BE2C (cell line): ENCODE measurements at regions not wholly inside any gene's neighbourhood (a gene's known extent, or its start where the extent isn't known, plus 50 kb on each side); places are given as distances from the start of the nearest gene placed in this dataset.
"Not testable (repeated sequence)": the region's sequence is repeated elsewhere in the genome, so short reads cannot be mapped to it uniquely, and the experiment has no call there.

Source experiments
- DNase-seq: peaks from one replicate; pipeline ENCODE4 v3.0.0-alpha.2; 2020
- H3K27me3 ChIP-seq: fragments of 250-450 bp; sonication (Bioruptor Pico); 2 replicates; pipeline ENCODE4 v1.5.1; 2020; ENCODE audit warnings: mild to moderate bottlenecking
- H3K36me3 ChIP-seq: fragments of 250-450 bp; sonication (Bioruptor Pico); 2 replicates; pipeline ENCODE4 v1.5.1; 2020; ENCODE audit warnings: mild to moderate bottlenecking
- H3K4me1 ChIP-seq: fragments of 250-450 bp; sonication (Bioruptor Pico); 2 replicates; pipeline ENCODE4 v1.5.1; 2020
- H3K4me3 ChIP-seq: 2 replicates; pipeline ENCODE4 v1.5.1; 2011; ENCODE audit warnings: low read depth, low read length
- H3K9me3 ChIP-seq: fragments of 250-450 bp; sonication (Bioruptor Pico); 2 replicates; pipeline ENCODE4 v1.5.1; 2020
- TF ChIP-seq, protein P1 (sequence below): IDR thresholded peaks from 2 replicates; pipeline ENCODE4 v1.5.1; 2012; ENCODE audit warnings: mild to moderate bottlenecking, low read depth, low read length

- no peaks in the 10 kb centered on the region for H3K27me3 ChIP-seq
- no peaks in the 10 kb centered on the region for H3K36me3 ChIP-seq
- TF ChIP-seq, protein P1, sequence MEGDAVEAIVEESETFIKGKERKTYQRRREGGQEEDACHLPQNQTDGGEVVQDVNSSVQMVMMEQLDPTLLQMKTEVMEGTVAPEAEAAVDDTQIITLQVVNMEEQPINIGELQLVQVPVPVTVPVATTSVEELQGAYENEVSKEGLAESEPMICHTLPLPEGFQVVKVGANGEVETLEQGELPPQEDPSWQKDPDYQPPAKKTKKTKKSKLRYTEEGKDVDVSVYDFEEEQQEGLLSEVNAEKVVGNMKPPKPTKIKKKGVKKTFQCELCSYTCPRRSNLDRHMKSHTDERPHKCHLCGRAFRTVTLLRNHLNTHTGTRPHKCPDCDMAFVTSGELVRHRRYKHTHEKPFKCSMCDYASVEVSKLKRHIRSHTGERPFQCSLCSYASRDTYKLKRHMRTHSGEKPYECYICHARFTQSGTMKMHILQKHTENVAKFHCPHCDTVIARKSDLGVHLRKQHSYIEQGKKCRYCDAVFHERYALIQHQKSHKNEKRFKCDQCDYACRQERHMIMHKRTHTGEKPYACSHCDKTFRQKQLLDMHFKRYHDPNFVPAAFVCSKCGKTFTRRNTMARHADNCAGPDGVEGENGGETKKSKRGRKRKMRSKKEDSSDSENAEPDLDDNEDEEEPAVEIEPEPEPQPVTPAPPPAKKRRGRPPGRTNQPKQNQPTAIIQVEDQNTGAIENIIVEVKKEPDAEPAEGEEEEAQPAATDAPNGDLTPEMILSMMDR: no peak
- DNase-seq: no peak
- no peaks in the 10 kb centered on the region for H3K4me1 ChIP-seq
- H3K9me3 ChIP-seq: no peaks in the 10 kb centered on the region
- no peak overlapping the region for H3K4me3 ChIP-seq
These were observed 108.6 kb upstream of the PODXL start for GRCh38 chr7:131665021-131665420.

DNA sequence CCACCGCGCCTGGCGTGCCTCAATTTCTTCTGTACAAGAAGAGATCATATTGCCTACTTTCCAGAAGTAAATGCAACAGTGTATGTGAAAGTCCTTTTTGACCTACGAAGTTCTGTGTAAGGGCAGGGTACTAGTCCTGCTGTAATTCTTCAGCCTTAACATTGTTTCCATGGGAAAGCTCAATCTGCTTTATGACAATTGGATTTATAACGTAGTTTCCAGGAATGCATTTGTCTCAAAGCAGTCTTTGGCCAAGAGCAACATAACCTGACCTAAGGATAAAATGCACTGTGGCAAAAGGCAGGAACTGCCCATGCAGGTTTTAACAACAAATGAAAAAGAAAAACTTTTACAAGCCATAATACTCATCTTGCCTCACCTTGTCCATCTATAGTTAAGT lies 108.1 kb upstream of the PODXL start:
- TF ChIP-seq, protein P1: no peak
- Histone ChIP-seq H3K9me3 (no peaks in the 10 kb centered on the region), H3K27me3 (no peaks in the 10 kb centered on the region), H3K4me3 (no peak overlapping the region), H3K36me3 (no peaks in the 10 kb centered on the region), H3K4me1 (no peaks in the 10 kb centered on the region)
- no peak for DNase-seq

DNA sequence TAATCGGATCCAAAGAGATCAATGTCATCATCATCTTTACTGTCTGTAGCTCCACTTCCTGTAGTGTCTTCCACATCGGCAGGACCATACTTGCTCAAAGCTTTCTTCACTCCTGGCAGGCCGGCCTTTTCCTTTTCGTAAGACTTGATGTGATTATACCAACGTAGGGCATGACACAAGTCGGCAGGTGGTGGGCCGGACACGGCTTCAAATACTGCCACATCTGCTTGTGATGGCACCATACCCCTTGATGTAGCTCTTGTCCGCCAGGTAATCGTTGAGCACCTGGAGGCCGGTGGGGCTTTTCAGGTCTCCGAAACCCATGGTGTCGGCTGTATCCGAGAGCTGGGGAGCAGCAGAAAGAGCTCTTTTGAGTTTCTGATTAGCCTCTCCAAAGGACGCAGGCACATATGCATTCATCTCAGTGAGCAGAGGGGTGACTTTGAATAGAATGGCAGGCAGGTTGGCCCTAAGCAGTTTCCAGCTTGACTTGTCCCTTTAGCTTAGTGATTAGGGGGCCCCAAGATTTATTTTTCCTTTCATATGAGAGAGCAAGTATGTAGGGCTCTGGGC lies 106.0 kb upstream of the PODXL start:
- not testable (repeated sequence) for H3K27me3 ChIP-seq, DNase-seq, H3K4me3 ChIP-seq, H3K4me1 ChIP-seq, H3K36me3 ChIP-seq, H3K9me3 ChIP-seq

DNA sequence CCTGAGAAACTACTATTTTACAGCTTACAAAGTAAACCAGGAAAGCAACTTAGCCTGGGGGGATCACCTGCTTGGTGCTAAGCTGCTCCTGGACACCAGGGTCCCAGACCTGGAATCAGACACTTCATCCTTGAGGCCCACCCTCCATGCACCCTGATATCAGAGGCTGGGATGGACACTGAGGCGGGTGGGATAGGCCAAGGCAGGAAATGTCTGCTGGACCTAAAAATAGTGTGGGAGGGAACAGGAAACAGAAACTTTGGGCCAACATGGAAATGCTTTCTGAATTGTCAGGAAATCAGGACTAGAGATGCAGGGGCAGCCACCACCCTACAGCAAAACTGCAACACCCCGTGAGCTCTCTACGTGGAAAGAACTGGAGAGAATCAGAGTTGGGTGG lies 101.5 kb upstream of the PODXL start:
- no peaks in the 10 kb centered on the region for H3K36me3 ChIP-seq
- peaks cover 6% of the 10 kb centered on the region; the same call in 1 of the 2 replicates for H3K27me3 ChIP-seq
- no peak overlapping the region for H3K4me3 ChIP-seq
- no peaks in the 10 kb centered on the region for H3K9me3 ChIP-seq
- DNase-seq: no peak
- H3K4me1 ChIP-seq: no peaks in the 10 kb centered on the region
- TF ChIP-seq, protein P1: no peak

- Histone ChIP-seq H3K36me3 (no peaks in the 10 kb centered on the region), H3K4me3 (no peak overlapping the region), H3K9me3 (no peaks in the 10 kb centered on the region), H3K27me3 (peaks cover 6% of the 10 kb centered on the region; the same call in 1 of the 2 replicates), H3K4me1 (no peaks in the 10 kb centered on the region)
- TF ChIP-seq, protein P1: no peak
- DNase-seq: no peak
These were observed 100.7 kb upstream of the PODXL start for GRCh38 chr7:131656980-131657723.

- no peak for DNase-seq
- Histone ChIP-seq H3K9me3 (no peaks in the 10 kb centered on the region), H3K4me3 (no peak overlapping the region), H3K4me1 (no peaks in the 10 kb centered on the region), H3K27me3 (peaks cover 6% of the 10 kb centered on the region; the same call in 1 of the 2 replicates), H3K36me3 (no peaks in the 10 kb centered on the region)
- TF ChIP-seq, protein P1: no peak
These were observed 99.4 kb upstream of the PODXL start for GRCh38 chr7:131655866-131656265.
